CD1c-positive myeloid dendritic cell (primary cell): ENCODE measurements at regions not wholly inside any gene's neighbourhood (a gene's known extent, or its start where the extent isn't known, plus 50 kb on each side); places are given as distances from the start of the nearest gene placed in this dataset.

Experiments
- DNase-seq: peaks from one replicate; pipeline ENCODE4 v3.0.0-alpha.2; 2016; ENCODE audit errors: extremely low spot score

DNA sequence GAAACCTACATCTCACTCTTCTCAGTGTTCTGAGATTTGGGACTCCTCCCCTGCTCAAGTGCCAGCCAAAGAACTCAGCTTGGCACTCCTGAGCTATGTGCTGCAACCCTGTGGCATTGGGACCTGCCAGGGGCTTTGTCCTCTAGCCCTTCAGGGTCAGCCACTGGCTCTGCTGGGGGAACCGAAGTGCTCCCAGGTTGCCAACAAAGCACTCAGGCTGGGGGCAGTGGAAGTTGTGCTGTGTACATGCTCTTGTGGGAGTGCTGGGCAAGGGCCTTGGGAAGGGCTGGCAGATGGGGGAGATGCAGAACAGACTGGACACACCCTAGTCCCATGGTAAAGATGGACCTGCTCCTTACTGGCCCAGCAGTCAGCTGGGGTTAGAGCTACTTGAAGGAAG is 498.6 kb downstream of the CAAP1 start:
- no peak for DNase-seq

DNA sequence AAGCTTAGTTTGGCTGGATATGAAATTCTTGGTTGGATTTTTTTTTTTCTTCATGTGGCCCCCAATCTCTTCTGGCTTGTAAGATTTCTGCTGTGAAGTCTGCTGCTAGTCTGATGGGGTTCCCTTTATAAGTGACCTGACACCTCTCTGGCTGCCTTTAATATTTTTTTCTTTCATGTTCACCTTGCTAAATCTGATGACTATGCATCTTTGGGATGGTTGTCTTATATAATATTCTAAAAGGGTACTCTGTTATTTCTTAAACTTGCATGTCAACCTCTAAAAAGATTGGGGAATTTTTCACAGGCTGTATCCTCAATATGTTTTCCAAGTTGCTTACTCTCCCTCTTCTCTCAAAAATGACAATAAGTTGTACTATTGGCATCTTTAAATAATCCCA is 500.0 kb downstream of the CAAP1 start:
- no peak for DNase-seq

DNA sequence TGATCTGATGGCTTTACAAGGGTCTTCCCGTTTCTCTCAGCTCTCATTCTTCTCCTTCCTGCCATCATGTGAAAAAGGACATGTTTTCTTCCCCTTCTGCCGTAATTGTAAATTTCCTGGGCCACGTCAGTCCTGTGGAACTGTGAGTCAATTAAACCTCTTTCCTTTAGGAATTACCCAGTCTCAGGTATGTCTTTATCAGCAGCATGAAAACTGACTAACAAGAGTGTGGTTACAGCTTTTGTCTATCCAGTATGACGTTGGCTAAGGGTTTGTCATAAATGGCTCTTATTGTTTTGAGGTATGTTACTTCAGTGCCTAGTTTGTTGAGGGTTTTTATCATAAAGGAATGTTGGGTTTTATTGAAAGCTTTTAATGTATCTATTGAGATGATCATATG is 501.6 kb downstream of the CAAP1 start:
- DNase-seq: no peak

DNA sequence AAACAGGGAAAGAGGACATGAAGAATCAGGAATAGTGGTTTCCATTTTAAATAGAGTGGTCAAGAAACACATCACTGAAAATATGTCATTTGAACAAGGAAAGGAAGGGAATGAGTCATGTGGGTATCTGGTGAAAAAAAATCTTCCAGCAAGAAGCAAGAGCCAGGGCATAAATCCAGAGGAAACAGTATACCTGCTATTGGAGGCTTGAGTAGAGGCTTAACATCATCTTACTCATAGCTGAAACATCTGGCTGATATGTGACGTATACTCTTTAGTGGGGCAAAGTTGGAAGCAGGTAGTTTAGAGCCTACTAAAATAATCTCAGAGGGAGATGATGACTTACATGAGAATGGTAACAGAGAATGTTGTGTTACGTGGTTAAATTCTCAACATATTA is 517.2 kb downstream of the CAAP1 start:
- no peak for DNase-seq

DNA sequence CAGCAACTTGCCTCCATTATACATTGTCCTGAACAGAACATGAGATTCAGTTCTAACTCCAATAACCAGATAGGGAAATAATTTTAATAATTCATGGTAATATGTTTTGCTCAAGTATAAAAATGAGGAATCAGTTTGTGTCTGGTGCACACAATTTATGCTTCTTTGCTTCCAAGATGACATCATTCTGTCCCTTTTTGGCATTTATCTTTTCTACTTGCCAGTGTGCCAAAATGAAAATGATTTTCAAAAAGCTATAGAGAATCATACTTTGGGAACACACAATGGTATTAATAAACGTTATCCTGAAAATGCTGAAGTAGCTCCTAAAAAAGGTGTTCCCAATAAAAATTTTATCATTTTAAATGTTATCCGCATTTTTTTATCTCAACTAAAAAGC is 519.0 kb downstream of the CAAP1 start:
- DNase-seq: no peak

DNA sequence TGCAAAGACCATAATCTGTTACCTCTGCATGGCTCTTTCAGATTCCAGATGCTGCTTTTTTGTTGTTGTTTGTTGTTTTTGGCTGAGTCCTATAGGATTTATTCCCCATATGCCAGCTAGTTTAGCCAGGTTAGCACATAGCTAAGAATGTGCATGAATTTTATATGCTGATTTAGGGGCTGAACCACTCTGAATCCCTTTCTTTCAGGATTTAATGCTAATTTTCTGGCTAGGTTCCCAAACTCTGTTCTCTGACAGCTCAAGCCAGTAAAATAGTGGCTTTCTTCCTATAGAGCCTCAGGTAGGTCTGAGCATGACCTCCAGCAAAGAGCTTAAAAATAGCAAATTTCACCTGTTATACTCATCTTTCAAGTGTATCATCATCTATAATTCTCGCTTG is 521.4 kb downstream of the CAAP1 start:
- no peak for DNase-seq

DNA sequence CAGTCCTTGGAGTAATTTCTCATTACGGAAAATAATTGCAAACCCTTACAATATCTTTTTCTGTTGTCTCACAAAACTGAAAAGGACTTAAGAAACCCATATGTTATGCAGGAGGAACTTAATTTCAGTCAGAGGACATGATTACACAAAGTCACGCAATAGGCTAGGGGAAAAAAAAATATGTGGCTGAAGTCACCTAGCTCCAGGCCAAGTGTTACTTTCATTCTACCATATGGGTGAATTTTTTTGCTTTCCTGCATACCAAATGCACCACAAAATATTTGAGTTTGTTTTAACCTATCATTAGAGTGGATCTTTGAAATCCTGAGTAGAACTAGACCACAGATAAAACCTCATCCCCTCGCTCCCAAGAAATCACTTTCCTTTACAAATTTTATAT is 523.5 kb downstream of the CAAP1 start:
- DNase-seq: no peak

DNA sequence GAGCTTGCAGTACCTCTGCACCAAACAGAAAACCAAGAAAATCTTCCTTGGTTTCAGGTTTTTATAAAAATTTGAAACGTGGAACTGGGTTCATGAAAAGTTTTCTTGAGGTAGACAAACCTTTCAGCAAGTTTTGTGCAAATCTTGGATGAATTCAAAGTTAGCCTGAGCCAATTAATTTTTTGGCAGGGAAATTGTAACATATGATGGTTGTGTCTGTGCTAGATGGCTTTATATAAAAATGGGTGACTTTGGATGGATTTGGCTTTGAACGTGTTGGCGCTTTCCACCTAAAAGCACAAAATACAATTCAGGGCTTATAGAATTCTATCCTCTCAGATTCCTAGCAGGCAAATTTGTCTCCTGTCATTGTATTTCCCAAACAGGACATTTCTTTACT is 524.4 kb downstream of the CAAP1 start:
- no peak for DNase-seq

DNA sequence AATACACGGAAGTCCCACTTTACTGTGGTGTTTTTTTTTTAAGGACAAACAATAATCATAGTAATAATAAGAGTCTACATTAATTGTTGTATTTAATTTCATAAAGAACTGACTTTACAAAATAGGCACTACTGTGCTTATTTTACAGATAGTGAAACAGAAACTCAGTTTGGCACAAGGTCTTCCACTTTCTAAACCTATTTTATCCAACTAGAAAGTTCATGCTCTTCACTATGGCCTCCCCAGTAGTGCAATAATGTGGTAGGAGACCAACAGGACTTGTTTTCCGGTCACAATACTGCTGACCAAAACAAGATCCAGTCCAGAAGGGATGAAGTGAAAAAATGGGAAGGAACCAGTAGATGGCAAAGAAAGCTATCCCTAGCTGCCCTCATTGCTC is 531.6 kb downstream of the CAAP1 start:
- DNase-seq: no peak

DNA sequence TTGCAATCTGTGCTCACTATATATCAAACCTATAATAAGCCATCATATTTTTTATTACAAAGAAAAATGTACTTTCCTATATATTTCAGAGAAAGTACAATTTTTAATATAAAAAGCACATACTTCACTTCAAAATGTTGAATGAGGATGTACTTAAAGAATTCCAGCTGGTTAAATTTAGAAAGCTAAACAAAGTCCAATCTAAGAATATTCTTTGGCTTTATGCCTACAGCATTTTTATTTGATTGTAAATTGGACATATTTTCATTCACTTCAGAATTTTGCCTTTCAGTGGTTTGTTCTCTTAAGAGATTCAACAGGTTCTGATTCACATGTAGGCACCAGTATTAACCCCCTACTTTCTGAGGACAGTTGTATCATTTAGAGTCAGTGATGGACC is 533.8 kb downstream of the CAAP1 start:
- no peak for DNase-seq

DNA sequence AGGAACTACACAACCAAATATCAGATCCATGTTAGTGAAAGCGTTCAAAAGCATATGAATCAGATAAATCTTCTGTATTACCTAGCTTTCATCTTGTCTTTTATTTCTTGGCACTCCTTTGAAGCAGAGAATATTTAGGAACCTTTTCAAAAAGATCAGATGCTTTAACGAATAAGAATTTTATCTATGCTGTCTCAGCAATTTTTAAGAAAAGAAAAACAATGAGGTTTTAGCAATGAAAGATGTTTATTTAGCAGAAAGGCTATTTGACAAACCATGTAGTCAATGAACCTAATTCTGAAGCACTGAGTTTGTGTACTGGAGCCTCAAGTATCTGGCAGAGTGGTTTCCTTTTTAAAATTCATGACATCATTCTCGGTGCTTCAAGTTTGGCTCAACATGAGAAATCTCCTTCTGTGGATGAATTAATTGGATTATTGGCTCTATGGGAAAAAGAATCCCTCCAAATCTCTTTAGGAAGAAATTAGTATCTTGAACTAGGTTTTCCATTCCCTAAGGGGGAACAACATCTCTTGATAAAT is 534.7 kb downstream of the CAAP1 start:
- no peak for DNase-seq

DNA sequence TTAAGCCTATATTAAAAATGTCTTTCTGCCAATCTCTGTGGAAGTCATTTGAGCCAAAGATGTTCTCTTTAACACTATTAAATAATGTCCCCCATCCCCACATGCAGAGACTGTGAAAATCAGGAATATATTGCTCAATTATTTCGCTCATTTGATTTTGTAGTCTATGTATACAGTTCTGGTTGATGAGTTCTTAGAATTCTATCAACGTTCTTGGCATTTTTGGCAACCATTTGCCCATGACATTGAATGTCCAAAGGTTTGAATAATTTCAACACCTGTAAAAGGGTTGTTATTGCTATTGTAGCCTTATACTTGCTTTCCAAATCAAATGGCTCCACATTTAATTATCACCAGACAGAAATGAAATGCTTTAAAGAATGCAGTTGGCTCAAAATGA is 536.1 kb downstream of the CAAP1 start:
- DNase-seq: no peak

DNA sequence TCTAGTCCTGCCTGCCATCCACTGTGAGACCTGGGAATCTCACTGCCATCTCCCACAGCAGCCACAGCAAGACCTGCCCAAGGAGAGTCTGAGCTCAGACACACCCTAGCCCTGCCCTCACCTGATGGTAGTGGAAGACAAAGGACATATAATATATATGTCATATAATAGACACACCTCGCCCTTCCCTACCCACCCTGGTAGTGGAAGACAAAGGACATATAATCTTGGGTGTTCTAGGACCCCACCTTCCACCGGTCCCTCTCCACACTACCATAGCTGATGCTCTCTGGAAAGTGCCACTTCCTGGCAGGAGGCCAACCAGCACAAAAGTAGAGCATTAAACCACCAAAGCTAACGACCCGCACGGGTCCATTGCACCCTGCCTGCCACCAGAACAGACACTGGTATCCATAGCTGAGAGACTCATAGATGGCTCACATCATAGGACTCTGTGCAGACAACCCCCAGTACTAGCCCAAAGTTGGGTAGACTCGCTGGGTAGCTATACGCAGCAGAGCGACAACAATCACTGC is 545.6 kb downstream of the CAAP1 start:
- no peak for DNase-seq

DNA sequence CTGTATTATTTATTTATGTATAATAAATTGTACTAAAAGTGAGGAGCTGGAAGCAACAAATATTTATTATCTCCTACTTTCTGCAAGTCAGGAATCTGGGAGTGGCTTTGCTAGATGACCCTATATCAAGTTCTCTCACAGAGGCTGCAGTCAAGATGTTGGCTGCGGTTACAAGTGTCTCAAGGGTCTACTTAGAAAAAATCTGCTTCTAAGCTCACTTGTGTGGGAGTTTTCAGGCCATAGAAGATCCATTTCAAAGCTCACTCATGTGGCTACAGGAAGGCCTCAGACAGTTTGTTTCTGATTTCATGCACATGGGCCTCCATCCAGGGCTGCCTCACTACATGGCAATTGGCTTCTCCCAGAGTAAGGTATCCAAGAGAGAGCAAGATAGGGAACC is 551.1 kb downstream of the CAAP1 start:
- DNase-seq: no peak

DNA sequence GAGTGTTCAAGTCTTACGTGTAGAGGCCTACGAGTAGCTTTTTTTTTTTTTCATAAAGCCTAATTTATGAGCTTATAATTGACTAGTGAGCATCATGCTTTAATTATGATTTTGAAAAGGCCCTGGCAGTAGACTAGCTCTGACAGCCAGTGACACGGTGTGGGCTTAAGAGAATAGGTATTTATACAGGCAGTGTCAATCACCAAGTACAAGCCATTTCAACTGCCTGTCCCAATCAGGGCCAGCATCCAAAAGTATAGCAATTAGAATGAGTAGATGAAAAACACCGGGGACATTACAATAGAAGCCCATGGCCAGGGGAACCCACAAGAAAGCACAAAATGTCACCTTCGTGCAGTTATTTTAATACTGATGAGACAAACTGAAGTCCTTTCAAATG is 552.8 kb downstream of the CAAP1 start:
- no peak for DNase-seq

DNA sequence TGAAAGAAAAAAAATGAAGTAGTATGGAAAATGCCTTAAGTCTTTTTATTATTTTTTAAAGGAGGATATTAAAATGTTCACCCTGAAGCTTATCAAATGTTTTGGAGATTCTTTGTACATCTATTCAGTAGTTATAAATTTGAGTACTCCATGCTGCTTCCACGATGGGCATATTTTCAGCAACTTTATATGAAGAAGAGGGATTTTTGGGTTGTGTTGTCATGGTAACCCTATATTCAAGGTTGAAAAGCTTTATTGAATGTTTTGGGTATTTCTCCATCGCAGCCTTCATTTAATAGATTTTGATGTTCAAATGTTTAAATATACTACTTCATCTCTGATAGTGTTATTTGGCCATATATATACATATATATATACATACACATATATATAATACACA is 557.5 kb downstream of the CAAP1 start:
- no peak for DNase-seq

DNA sequence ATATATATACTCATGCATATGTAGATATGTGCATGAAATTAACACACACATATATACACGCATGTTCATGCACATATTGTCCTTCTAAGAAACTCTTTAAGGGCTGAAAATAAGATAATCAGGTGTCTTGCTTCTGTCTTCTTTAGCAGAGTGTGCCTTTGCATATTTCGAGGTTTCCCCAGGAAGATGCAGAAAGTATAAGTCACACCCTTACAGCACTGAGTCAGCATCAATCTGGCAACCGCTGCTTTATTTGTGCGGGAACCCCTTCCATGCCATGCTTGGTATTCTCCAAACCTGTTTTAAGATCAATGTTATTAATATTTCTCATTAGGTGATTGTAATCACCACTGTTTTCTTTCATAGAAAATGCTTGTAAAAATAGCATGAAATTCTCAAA is 557.9 kb downstream of the CAAP1 start:
- DNase-seq: no peak

DNA sequence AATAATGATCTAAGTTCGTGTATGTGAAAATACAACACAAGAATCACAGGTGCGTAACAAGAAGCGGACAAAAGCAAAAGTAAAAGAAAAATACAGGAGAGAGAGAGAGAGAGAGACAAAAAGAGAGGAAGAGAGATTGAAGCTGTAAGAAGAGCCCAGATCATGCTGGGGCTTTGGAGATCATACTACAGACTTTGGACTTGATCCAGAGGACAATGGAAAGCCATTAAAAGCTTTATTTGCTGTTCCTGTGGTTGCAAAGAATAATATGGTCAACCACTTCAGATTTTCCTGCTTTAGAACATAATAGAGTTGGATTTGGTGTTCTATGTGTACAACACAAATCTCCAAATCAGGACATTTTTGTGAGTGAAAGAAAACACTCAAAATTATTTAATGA is 561.4 kb downstream of the CAAP1 start:
- DNase-seq: no peak

DNA sequence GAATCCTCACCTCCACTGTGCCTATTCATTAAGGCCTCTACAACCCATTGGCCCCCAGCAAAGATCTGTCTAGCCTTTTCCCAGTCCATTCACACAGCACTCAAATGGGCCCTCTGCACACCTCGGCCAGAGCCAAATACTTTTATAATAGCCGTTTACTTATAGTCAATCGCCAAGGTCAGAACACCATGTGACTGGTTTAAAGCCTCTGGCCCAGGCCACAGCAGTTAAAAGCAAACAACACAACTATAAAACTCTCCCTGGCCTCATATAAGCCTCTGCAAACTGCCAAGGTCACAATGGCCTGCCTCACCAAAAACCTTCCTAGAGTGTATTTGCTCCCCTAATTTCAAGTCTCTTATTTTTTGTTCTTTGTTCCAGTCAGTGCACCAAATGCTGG is 562.6 kb downstream of the CAAP1 start:
- DNase-seq: no peak

DNA sequence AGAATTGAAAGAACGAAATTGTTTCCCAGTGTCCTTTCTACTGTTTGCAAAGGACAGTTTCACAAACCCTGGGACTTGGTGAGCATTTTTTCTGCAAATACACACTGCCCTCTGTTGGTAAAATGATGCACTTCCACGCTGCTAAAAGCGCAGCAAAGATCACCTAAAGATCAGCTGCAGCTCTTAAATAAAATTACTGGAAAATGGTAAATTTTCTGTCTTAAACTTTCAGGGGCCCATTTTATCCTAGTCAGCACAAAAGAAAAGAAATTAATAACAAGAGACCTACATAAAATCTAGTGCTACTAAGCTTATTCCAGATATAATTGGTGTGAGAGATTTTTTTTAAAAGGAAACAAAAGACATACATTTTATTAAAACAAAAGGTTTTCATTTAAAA is 566.0 kb downstream of the CAAP1 start:
- peak; percentile 7 for DNase-seq

DNA sequence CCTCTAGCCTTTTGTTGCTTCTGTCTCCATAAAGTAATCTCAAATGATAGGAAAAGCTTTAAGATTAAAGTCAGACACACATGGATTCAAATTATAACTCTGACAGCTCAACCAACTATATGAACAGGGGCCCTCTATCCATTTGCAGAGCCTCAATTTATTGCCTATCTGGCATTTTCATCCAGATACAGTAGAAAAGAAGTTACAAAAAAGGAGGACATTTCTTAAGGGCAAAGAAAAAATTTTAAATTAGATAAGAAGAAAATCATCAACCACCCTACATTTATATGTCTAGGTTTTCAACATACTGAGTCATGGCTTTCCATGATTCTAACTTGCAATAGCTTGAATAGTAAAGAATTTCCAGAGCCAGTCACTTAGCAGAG is 567.2 kb downstream of the CAAP1 start:
- no peak for DNase-seq

DNA sequence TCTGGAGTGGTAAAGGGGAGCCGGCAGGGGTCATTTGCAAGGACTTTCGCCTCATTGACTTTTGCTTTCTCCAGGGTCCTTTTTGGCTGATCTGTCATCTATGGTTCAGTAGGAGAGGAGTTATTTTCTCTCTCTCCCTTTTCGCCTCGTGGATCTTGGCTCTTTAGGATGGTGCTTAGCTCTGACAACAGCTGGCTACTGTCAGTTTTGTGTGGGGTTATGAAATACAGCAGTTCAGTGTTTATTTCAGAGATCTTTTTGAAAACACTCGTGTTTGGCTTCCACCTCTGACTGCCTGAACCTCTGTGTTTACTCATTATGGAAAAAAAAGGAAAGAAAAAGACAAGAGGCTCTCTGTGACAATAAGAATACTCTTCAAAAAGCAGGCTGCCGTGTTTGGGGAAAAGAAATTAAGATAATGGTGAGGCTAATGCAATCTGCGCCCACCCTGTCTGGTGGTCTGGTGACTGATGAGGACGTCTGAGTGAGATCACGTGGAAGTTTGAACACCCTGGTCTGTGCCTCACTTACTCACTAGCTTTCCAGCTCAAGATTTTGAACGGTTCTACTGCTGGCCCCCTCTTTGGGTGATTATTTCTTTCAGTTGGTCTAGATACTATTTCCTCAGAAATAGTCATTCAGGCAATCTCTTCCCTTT is 567.7 kb downstream of the CAAP1 start:
- DNase-seq: no peak

DNA sequence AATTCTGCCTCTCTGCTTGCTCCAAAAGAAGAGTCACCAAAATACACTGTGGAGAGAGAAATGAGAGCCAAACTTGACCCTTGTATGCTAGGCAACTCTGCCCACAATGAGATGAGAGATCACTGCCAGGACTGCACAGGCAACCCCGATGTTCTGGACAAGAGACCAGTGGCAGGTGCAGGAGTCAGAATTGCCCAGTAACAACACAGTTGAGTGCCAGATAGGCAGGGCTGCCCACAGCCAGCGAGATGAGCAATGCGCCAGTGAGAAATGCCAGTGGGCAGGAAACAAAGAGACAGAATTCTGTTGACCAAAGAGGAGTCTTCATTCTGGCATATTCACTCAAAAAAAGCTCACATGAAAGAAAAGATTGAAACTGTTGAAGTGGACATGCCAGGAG is 570.7 kb downstream of the CAAP1 start:
- DNase-seq: no peak

DNA sequence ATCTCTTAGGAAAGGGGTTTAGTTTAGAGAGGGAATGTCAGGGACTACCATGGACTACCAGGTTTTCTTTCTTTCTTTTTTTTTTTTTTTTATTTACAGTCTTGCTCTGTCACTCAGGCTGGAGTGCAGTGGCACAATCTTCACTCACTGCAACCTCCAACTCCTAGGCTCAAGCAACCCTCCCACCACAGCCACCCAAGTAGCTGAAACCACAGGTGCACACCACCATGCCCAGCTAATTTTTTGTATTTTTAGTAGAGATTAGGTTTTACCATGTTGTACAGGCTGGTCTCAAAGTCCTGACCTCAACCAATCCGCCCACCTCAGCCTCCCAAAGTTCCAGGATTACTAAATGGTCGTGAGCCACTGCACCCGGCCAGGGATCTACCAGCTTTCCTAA is 572.7 kb downstream of the CAAP1 start:
- DNase-seq: no peak
